ENCODE measurements at regions not wholly inside any gene's neighbourhood (a gene's known extent, or its start where the extent isn't known, plus 50 kb on each side); places are given as distances from the start of the nearest gene placed in this dataset.

DNA sequence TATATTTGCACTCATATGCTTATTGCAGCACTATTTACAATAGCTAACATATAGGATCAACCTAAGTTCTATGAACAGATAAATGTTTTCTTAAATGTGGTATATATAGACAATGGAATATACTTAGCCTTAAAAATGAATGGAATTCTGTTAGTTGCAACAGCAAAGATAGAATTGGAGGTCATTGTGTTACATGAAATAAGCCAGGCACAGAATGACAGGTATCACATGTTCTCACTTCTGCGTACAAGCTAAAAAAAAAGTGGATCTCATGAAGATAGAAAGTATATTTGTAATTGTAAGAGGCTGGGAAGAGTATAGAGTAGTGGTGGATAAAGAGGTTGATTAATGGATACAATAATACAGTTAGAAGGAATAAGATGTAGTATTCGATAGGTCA is 255.5 kb upstream of the SETBP1 start:
- no peak overlapping the region for H3K4me3 ChIP-seq (ENCODE audit: low read length in 2 of 2)
- 77 to 78% methylated on average over 2 of the region's 2 CpGs for WGBS, 2 donors
- DNase-seq (no peak), ATAC-seq (ENCODE audit: low FRiP score) (no peak)
- H3K36me3 ChIP-seq (ENCODE audit: control insufficient read depth in 1 of 2, insufficient read depth in 2 of 2, low read length in 1 of 2): no peaks in the 10 kb centered on the region
- no peak overlapping the region for H3K27ac ChIP-seq (ENCODE audit: low read depth in 1 of 2, low read length in 2 of 2)
- no peaks in the 10 kb centered on the region for H3K27me3 ChIP-seq (ENCODE audit: control insufficient read depth in 1 of 2, insufficient read depth in 2 of 2, low read length in 1 of 2)
- no peaks in the 10 kb centered on the region for H3K4me1 ChIP-seq (ENCODE audit: control insufficient read depth in 1 of 2, insufficient read depth in 2 of 2, low read length in 2 of 2)
- intact Hi-C loops (cut with DNase I): no loop called here
- no peaks in the 10 kb centered on the region for H3K9me3 ChIP-seq (ENCODE audit: control insufficient read depth, low read length)

DNA sequence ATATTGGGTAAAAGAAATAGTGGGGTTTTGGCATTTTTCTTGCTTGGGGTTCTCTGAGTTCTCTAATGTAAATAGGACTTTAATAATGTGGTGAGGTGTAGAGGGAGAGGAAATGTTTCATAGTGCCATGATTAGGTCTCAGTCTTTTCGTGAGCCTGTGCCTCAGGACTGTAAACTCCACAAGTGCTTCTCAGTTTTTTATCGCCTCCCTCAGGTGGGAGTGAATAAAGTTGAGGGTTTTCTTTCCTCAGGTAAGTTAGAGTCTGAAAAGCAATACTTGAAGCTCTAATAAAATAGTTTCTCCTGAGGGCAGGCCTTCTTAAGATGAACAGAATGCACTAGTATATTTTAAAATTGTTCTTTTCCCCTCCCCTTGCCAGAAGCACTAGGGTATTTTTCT is 243.1 kb upstream of the SETBP1 start:
- Histone ChIP-seq H3K9me3 (ENCODE audit: control insufficient read depth, low read length) (no peaks in the 10 kb centered on the region), H3K27ac (ENCODE audit: low read depth in 1 of 2, low read length in 2 of 2) (no peak overlapping the region), H3K4me3 (ENCODE audit: low read length in 2 of 2) (no peak overlapping the region), H3K27me3 (ENCODE audit: control insufficient read depth in 1 of 2, insufficient read depth in 2 of 2, low read length in 1 of 2) (no peaks in the 10 kb centered on the region), H3K4me1 (ENCODE audit: control insufficient read depth in 1 of 2, insufficient read depth in 2 of 2, low read length in 2 of 2) (no peaks in the 10 kb centered on the region), H3K36me3 (ENCODE audit: control insufficient read depth in 1 of 2, insufficient read depth in 2 of 2, low read length in 1 of 2) (no peaks in the 10 kb centered on the region)
- intact Hi-C loops (cut with DNase I): no loop called here
- ATAC-seq (ENCODE audit: low FRiP score): no peak
- DNase-seq: no peak
- 77 to 88% methylated on average over 2 of the region's 2 CpGs for WGBS, 2 donors

DNA sequence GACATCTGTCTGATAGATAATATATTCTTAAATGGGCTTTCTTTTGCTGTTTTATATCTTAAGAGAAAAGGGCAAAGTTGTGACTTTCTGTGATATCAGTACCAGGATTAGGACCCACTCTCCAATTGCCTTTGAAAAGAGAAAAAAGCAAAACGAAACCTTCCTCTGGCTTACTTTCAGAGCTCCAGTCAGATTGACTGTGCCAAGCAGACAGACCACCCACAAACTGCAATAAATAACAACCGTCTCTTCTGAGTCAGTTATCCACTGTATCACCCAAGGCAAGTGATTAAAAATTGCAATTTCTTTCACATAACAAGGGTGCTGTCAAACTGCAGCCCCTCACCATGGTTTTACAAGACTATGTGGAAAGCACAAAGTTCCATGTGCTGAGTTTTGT is 230.5 kb upstream of the SETBP1 start:
- 20 to 26% methylated on average over 2 of the region's 2 CpGs for WGBS, 2 donors
- intact Hi-C loops (cut with DNase I): no loop called here
- Histone ChIP-seq H3K36me3 (ENCODE audit: control insufficient read depth in 1 of 2, insufficient read depth in 2 of 2, low read length in 1 of 2) (no peaks in the 10 kb centered on the region), H3K4me3 (ENCODE audit: low read length in 2 of 2) (no peak overlapping the region), H3K4me1 (ENCODE audit: control insufficient read depth in 1 of 2, insufficient read depth in 2 of 2, low read length in 2 of 2) (no peaks in the 10 kb centered on the region), H3K27ac (ENCODE audit: low read depth in 1 of 2, low read length in 2 of 2) (no peak overlapping the region), H3K27me3 (ENCODE audit: control insufficient read depth in 1 of 2, insufficient read depth in 2 of 2, low read length in 1 of 2) (no peaks in the 10 kb centered on the region), H3K9me3 (ENCODE audit: control insufficient read depth, low read length) (no peaks in the 10 kb centered on the region)
- no peak for ATAC-seq (ENCODE audit: low FRiP score)
- DNase-seq: no peak

DNA sequence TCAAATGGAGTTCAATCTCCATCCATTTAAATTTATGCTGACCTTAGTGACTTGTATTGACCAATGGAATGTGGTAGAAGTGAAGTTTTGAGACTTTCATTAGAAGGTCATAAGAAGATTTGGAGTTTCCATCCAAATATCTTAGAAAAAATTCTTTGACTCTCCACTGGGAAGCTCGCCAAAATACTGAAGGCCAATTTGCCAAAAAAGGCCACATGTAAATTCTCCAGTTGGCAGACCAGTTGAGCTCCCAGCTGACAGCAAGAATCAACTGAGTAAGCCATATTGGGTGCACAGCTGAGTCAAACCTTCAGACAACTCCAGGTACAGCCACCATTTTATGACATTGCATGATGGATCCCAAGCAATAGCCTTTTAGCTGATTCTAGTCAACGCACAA is 228.3 kb upstream of the SETBP1 start:
- intact Hi-C loops (cut with DNase I): no loop called here
- H3K27me3 ChIP-seq (ENCODE audit: control insufficient read depth in 1 of 2, insufficient read depth in 2 of 2, low read length in 1 of 2): no peaks in the 10 kb centered on the region
- H3K36me3 ChIP-seq (ENCODE audit: control insufficient read depth in 1 of 2, insufficient read depth in 2 of 2, low read length in 1 of 2): no peaks in the 10 kb centered on the region
- H3K9me3 ChIP-seq (ENCODE audit: control insufficient read depth, low read length): no peaks in the 10 kb centered on the region
- no peaks in the 10 kb centered on the region for H3K4me1 ChIP-seq (ENCODE audit: control insufficient read depth in 1 of 2, insufficient read depth in 2 of 2, low read length in 2 of 2)
- no peak overlapping the region for H3K4me3 ChIP-seq (ENCODE audit: low read length in 2 of 2)
- 65 to 68% methylated on average over 2 of the region's 2 CpGs for WGBS, 2 donors
- no peak overlapping the region for H3K27ac ChIP-seq (ENCODE audit: low read depth in 1 of 2, low read length in 2 of 2)
- ATAC-seq (ENCODE audit: low FRiP score) (no peak), DNase-seq (no peak)

DNA sequence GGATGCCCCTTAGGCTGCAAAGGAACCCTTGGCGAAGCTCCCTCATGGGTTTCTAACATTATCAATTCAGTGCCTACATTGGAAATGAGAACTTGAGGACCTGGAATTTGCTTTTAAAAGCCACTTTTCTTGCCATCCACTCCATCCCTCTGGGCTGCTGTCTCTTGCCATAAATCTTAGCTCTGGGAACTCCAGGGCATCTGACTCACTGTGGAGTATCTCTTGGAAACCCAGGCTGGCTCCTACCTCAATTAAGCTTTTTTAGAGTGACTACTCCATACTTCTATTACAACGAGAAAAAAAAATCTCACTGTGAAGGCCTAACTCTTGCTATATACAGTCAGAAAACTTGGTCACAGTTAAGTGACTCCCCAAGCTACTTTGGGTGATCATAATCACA is 227.2 kb upstream of the SETBP1 start:
- H3K36me3 ChIP-seq (ENCODE audit: control insufficient read depth in 1 of 2, insufficient read depth in 2 of 2, low read length in 1 of 2): no peaks in the 10 kb centered on the region
- ATAC-seq (ENCODE audit: low FRiP score): no peak
- H3K4me3 ChIP-seq (ENCODE audit: low read length in 2 of 2): no peak overlapping the region
- no peak for DNase-seq
- no peaks in the 10 kb centered on the region for H3K27me3 ChIP-seq (ENCODE audit: control insufficient read depth in 1 of 2, insufficient read depth in 2 of 2, low read length in 1 of 2)
- intact Hi-C loops (cut with DNase I): no loop called here
- H3K9me3 ChIP-seq (ENCODE audit: control insufficient read depth, low read length): no peaks in the 10 kb centered on the region
- WGBS, 2 donors: 89 to 91% methylated on average over 2 of the region's 2 CpGs
- H3K4me1 ChIP-seq (ENCODE audit: control insufficient read depth in 1 of 2, insufficient read depth in 2 of 2, low read length in 2 of 2): no peaks in the 10 kb centered on the region
- H3K27ac ChIP-seq (ENCODE audit: low read depth in 1 of 2, low read length in 2 of 2): no peak overlapping the region

DNA sequence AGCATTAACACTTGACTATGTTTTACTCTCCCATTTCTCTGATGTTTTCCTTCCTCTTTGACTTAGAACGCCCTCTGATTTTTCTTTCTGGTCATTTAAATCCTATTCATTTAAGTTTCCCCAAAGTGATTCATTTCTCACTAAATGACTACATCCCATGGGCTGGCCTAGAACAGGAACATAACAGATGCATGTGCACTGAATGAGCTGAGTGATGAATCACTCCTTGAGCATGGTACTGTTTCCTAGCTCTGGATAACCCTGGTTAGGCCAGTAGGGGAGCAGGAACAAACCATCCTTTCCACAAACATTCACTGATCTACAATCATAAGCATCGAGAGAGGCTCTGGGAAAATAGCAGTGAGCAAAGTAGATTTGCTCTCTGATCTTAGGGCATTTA is 221.9 kb upstream of the SETBP1 start:
- Histone ChIP-seq H3K36me3 (ENCODE audit: control insufficient read depth in 1 of 2, insufficient read depth in 2 of 2, low read length in 1 of 2) (no peaks in the 10 kb centered on the region), H3K9me3 (ENCODE audit: control insufficient read depth, low read length) (no peaks in the 10 kb centered on the region), H3K27ac (ENCODE audit: low read depth in 1 of 2, low read length in 2 of 2) (no peak overlapping the region), H3K4me1 (ENCODE audit: control insufficient read depth in 1 of 2, insufficient read depth in 2 of 2, low read length in 2 of 2) (no peaks in the 10 kb centered on the region), H3K4me3 (ENCODE audit: low read length in 2 of 2) (no peak overlapping the region), H3K27me3 (ENCODE audit: control insufficient read depth in 1 of 2, insufficient read depth in 2 of 2, low read length in 1 of 2) (no peaks in the 10 kb centered on the region)
- DNase-seq: no peak
- no peak for ATAC-seq (ENCODE audit: low FRiP score)
- intact Hi-C loops (cut with DNase I): no loop called here
- 81 to 83% methylated on average over 2 of the region's 2 CpGs for whole genome bisulfite sequencing, 2 donors

DNA sequence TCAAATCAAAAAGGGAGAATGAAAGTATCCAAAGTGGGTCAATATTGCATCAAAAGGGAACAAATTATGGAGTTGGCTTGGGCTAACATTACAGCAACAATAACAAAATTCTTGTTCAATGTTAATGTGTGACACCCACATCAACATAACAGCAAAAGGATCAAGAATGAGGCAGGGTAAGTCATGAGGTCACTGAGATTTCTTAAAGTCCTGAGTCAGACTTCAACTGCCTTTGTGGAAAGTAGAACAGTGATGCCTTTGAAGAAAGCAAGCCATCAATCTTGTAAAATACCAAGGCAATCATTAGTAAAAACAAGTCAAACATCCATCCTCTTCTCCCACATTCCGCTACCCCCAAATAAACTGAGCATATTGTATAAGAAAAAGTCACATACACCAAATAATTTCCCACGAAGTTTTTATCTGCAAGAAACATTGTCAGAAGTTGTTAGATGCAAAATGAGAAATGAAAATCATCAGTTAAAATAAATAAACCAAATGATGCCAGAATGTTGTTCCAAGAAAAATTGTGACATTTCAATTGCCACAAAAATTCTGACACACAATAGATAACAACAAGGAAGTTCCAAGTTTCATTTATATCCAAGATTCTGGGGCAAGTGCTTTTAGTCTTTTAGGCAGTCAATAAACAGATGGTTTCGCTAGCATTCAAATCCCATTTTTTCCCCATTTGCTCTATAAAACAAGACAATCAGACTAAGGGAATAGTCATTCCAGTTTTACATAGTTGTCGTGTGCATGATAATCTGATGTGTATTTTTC is 216.1 kb upstream of the SETBP1 start:
- Histone ChIP-seq H3K4me3 (ENCODE audit: low read length in 2 of 2) (no peak overlapping the region), H3K9me3 (ENCODE audit: control insufficient read depth, low read length) (no peaks in the 10 kb centered on the region), H3K36me3 (ENCODE audit: control insufficient read depth in 1 of 2, insufficient read depth in 2 of 2, low read length in 1 of 2) (no peaks in the 10 kb centered on the region), H3K27ac (ENCODE audit: low read depth in 1 of 2, low read length in 2 of 2) (no peak overlapping the region), H3K4me1 (ENCODE audit: control insufficient read depth in 1 of 2, insufficient read depth in 2 of 2, low read length in 2 of 2) (peaks cover 0 to 7% of the 10 kb centered on the region in 2 donors), H3K27me3 (ENCODE audit: control insufficient read depth in 1 of 2, insufficient read depth in 2 of 2, low read length in 1 of 2) (no peaks in the 10 kb centered on the region)
- peak; percentile 59 for ATAC-seq (ENCODE audit: low FRiP score)
- DNase-seq: no peak
- intact Hi-C loops (cut with DNase I): loop anchor here in 1 of 2 donors (2.0 kb wide), 1 partner anchor 20 kb away; no protein-coding TSS in a partner anchor
- WGBS, 2 donors: 12% methylated on average over 4 of the region's 4 CpGs

DNA sequence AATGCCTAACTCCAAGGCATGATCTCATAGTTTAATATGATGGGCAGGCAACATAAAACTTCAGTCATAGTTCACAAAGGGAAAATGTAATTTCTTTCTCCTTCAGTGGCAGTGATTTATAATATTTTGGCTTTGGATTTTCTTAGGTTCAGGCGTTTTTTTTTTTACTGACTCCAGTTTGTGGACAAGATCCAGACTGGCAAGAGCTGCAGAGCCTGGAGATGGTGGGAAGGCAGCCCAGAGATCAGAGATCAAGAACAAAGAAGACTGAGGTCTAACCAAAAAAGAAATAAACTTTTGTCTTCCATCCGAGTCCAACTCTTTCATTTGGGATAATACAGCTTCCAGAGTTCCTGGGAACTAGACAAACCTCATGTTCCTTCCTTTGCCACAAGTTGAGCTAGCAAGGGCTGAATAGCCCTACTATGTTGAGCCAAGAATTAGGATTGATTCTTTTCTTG is 215.3 kb upstream of the SETBP1 start:
- intact Hi-C loops (cut with DNase I): loop anchor here in 1 of 2 donors (2.0 kb wide), 1 partner anchor 19 kb away; no protein-coding TSS in a partner anchor
- H3K4me3 ChIP-seq (ENCODE audit: low read length in 2 of 2): no peak overlapping the region
- ATAC-seq (ENCODE audit: low FRiP score) (peak; percentile 28), DNase-seq (no peak)
- H3K9me3 ChIP-seq (ENCODE audit: control insufficient read depth, low read length): no peaks in the 10 kb centered on the region
- H3K27me3 ChIP-seq (ENCODE audit: control insufficient read depth in 1 of 2, insufficient read depth in 2 of 2, low read length in 1 of 2): no peaks in the 10 kb centered on the region
- no peak overlapping the region for H3K27ac ChIP-seq (ENCODE audit: low read depth in 1 of 2, low read length in 2 of 2)
- H3K36me3 ChIP-seq (ENCODE audit: control insufficient read depth in 1 of 2, insufficient read depth in 2 of 2, low read length in 1 of 2): no peaks in the 10 kb centered on the region
- H3K4me1 ChIP-seq (ENCODE audit: control insufficient read depth in 1 of 2, insufficient read depth in 2 of 2, low read length in 2 of 2): peaks cover 0 to 7% of the 10 kb centered on the region in 2 donors
- WGBS, 2 donors: 0 to 3% methylated on average over 2 of the region's 2 CpGs

DNA sequence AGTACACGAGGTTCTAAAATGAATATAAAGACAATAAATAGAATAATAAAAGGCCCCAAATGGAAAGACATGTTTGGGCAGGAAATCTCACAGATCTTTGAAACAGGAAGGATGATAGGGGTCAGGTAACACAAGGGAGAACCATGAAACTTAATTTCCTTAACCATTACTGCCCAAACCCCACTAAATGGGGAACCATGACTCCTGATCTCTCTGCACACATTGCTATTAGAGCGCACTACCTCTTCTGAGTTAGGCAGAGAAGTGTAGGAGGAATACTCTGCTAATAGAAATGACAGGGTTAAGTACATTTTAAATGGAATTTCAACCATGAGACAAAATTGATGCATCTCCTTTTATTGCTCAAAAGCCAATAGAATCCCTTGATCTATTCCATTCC is 213.7 kb upstream of the SETBP1 start:
- Histone ChIP-seq H3K4me3 (ENCODE audit: low read length in 2 of 2) (no peak overlapping the region), H3K36me3 (ENCODE audit: control insufficient read depth in 1 of 2, insufficient read depth in 2 of 2, low read length in 1 of 2) (no peaks in the 10 kb centered on the region), H3K27ac (ENCODE audit: low read depth in 1 of 2, low read length in 2 of 2) (no peak overlapping the region), H3K9me3 (ENCODE audit: control insufficient read depth, low read length) (no peaks in the 10 kb centered on the region), H3K27me3 (ENCODE audit: control insufficient read depth in 1 of 2, insufficient read depth in 2 of 2, low read length in 1 of 2) (no peaks in the 10 kb centered on the region), H3K4me1 (ENCODE audit: control insufficient read depth in 1 of 2, insufficient read depth in 2 of 2, low read length in 2 of 2) (peaks cover 0 to 7% of the 10 kb centered on the region in 2 donors)
- DNase-seq (no peak), ATAC-seq (ENCODE audit: low FRiP score) (no peak)
- intact Hi-C loops (cut with DNase I): no loop called here
- 92 to 98% methylated on average over 2 of the region's 2 CpGs for whole genome bisulfite sequencing, 2 donors

Data from aorta (tissue), 5 donors.